ENCODE measurements at regions not wholly inside any gene's neighbourhood (a gene's known extent, or its start where the extent isn't known, plus 50 kb on each side); places are given as distances from the start of the nearest gene placed in this dataset.

GRCh38 chr10:113442336-113442735, 110.5 kb upstream of the HABP2 start:
- DNase-seq (ENCODE audit: low read depth), result no peak

- no peak for DNase-seq (ENCODE audit: low read depth)
These were observed 109.5 kb upstream of the HABP2 start for GRCh38 chr10:113443141-113443925.

- DNase-seq (ENCODE audit: low read depth), result no peak
These were observed 108.0 kb upstream of the HABP2 start for GRCh38 chr10:113444766-113445365.

- DNase-seq (ENCODE audit: low read depth), result no peak
These were observed 107.1 kb upstream of the HABP2 start for GRCh38 chr10:113445736-113446135.

- DNase-seq (ENCODE audit: low read depth), result no peak
These were observed 106.1 kb upstream of the HABP2 start for GRCh38 chr10:113446739-113447138.

- no peak for DNase-seq (ENCODE audit: low read depth)
These were observed 105.6 kb upstream of the HABP2 start for GRCh38 chr10:113447278-113447677.

- no peak for DNase-seq (ENCODE audit: low read depth)
These were observed 103.7 kb upstream of the HABP2 start for GRCh38 chr10:113449006-113449695.

GRCh38 chr10:113450046-113450804, 102.6 kb upstream of the HABP2 start:
- no peak for DNase-seq (ENCODE audit: low read depth)

- no peak for DNase-seq (ENCODE audit: low read depth)
These were observed 101.9 kb upstream of the HABP2 start for GRCh38 chr10:113450906-113451305.

GRCh38 chr10:113452146-113452845, 100.6 kb upstream of the HABP2 start:
- no peak for DNase-seq (ENCODE audit: low read depth)

GRCh38 chr10:113453351-113453750, 99.5 kb upstream of the HABP2 start:
- no peak for DNase-seq (ENCODE audit: low read depth)

GRCh38 chr10:113454341-113455061, 98.4 kb upstream of the HABP2 start:
- DNase-seq (ENCODE audit: low read depth), result no peak

- DNase-seq (ENCODE audit: low read depth), result no peak
These were observed 96.9 kb upstream of the HABP2 start for GRCh38 chr10:113455947-113456346.

GRCh38 chr10:113456741-113457140, 96.1 kb upstream of the HABP2 start:
- no peak for DNase-seq (ENCODE audit: low read depth)

- no peak for DNase-seq (ENCODE audit: low read depth)
These were observed 95.4 kb upstream of the HABP2 start for GRCh38 chr10:113457408-113457807.

- no peak for DNase-seq (ENCODE audit: low read depth)
These were observed 94.4 kb upstream of the HABP2 start for GRCh38 chr10:113458451-113458850.

- no peak for DNase-seq (ENCODE audit: low read depth)
These were observed 93.9 kb upstream of the HABP2 start for GRCh38 chr10:113458944-113459343.

GRCh38 chr10:113459626-113460280, 93.1 kb upstream of the HABP2 start:
- DNase-seq (ENCODE audit: low read depth), result no peak

GRCh38 chr10:113463083-113463482, 89.8 kb upstream of the HABP2 start:
- DNase-seq (ENCODE audit: low read depth), result no peak

- no peak for DNase-seq (ENCODE audit: low read depth)
These were observed 89.1 kb upstream of the HABP2 start for GRCh38 chr10:113463777-113464176.

- no peak for DNase-seq (ENCODE audit: low read depth)
These were observed 83.1 kb upstream of the HABP2 start for GRCh38 chr10:113469796-113470195.
